ENCODE measurements at regions not wholly inside any gene's neighbourhood (a gene's known extent, or its start where the extent isn't known, plus 50 kb on each side); places are given as distances from the start of the nearest gene placed in this dataset.
A peak's percentile ranks its signal among the peaks of the same experiment; 100 is the strongest.

DNA sequence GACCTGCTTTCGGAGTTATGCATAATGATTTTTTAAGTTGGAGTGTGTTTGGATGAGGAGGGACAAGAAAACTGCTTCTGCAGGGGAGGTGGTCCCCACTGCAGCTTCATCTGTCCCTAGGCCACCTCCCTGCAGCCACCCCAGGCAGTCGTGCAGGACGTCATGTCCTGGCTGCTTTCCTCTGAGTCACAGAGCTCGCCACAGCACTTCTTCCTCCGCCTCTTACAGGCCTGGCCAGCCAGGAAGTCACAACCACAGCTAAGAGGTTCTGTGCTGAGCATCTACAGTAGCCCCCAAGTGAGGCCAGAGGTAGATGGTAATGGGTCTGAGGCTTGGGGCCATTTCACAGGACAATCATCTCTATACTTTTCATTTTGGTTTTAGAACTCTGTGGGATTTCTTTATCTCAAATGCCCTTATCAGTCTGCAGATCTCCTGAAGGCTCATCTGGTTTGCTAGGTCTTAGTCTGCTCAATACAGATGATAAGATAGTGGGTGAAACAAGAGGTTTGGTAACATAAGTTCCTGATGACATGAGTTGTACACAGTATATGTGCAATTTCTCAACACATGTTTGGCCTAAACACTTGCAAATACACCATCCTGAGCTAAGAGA is 106.4 kb downstream of the ARF6 start:
- DNase-seq (ENCODE audit: low spot score), result no peak

DNA sequence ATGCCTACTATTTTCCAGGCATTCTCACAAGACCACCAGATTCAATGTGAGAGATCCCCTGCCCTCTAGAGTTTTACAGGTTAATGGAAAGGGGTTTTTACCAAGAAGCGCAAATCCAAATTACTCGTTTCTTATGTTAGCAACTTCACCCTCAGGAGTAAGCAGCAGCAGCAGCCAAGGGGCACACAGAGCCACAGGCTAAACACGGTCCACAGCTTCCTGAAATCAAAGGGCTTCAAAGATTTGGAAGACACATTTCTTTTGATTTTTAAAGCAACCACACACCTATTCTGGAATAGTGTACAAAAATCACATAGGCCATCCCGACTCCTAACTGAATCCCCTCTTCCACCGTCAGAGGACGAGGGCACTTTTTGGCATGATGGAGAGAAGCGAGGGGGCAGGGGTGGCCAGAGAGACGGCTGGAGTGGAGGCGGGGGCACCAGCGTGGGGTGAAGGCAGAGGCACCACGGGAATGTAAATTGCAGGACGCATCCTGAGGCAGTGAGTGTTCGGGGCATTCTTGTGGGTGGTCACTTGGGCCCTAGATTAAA is 107.0 kb downstream of the ARF6 start:
- DNase-seq (ENCODE audit: low spot score), result no peak

DNA sequence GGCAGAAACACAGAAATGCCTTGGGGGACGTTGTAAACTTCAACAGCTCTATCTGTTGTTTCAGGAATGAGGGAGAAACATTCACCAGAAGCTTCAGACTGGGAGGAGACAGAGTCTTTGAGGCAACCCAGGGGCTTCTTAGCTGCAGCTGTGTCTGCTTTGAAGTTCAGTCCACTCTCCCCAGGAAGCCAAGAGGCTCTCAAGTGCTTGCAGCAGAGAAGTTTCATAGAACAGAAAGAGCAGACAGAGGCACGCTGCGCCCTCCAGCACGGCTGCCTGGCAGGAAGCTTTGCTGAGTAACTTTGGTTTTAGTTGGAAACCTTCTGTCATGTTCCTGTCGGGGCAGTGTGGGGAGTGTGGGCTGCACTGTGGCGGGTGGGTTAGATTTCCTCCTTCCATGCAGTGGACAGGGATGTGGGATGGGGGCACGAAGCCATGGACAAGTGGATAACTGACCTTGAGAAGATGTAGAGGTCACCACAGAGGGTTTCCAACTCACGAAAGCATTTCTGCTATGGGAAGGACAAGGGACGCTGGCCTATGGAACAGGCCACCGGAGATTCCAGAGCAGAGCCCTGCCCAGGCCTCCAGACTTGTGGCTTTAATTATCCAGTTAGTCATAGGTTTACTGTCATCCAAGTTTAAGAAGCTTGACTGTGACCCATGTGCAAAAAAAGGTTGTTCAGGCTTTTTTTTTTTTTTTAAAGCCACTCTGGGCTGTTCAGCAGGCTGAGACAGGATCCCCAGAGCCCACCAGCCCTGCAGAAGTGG is 107.7 kb downstream of the ARF6 start:
- no peak for DNase-seq (ENCODE audit: low spot score)

DNA sequence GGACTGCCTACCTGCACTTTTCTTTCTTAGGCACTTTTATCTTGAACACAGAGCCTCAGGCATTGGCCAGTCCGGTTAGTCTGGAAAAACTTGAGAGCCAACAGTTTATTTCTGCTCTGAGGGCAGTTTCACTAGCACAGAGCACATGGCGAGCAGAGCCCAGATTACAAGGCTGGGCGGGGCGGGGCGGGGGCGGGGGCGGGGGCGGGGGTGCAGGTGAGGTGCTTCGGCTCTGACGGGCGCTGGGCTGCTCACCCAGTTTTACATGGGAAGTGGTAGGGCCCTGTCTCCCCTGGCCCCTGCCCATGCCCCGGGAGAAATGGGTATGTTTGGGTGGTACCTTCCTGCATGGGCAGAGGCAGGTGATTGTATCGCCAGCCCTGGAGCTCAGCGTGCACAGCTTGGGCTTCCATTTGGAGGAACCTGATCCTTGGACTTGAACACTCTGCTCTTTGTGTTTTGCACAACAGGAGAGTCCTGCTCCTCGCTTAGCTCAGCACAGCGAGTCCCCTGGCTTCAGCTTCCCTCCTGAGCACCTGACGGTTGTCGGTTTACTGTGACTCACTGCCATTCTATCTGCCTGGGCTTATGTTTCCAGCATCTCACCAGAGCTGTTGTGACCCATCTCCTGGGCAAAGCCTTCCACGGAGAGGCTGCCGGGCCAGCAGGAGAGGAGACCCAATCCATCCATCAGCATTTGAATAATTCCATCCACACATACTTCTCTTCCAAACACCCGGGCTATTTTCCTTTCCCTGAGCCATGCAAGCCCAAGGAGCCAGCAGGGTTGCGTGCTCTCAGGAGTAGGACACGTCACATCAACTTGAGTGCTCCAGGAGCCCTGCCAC is 108.5 kb downstream of the ARF6 start:
- no peak for DNase-seq (ENCODE audit: low spot score)

DNA sequence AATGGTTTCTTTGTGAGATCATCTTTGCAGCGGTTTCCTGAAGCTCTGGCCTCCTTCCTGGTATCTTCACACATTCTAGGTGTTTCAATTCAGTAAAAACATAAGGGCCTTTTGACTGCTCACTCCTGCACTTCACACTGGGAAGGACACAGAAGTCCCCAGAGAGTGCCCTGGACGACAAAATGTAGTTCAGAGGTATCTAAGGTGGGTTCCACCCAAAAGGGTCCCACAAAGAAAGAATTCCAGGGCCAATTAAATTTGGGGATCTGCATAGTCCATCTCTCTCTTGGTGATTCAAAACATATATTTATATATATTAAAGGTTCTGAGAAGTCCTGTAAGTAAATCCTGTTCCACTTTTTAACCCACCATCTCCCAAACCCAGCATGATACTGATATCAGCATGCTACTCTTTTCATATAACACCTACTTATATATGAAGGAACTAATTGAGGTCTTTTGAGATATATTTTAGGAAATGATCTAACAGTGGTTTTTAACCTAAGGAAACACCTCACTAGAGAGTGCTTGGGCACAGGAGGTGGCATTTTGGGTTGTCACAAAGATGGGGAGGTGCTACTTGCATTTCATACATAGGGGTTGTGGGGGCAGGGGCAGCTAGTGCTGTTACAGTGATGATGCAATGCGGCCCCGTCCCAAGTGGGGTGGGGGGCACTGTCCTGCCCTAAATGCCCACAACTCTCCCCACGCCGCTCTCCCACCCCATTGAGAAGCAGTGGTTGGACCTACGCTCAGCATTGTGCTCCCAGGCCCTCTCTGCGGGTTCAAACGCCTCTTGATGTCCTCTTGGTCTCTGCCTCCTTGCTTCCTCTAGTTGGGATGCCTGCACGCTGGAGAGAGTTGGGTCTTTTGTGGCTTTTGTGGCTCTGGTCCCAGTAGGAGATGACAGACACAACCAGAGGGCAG is 109.4 kb downstream of the ARF6 start:
- no peak for DNase-seq (ENCODE audit: low spot score)

DNA sequence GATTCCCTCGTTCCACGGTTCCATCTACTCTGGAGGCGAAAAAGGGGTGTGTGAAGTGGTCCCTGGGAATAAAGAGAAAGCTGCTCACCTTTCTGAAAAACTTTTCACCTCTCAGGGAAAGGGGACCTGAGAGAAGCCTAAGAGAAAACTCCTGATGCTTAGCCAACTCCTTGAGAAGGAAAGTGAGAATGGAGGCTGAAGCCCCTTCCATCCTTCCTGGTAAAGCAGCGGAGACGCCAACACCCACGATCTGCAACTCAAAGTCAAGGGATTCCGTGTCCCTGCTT is 110.0 kb downstream of the ARF6 start:
- no peak for DNase-seq (ENCODE audit: low spot score)

DNA sequence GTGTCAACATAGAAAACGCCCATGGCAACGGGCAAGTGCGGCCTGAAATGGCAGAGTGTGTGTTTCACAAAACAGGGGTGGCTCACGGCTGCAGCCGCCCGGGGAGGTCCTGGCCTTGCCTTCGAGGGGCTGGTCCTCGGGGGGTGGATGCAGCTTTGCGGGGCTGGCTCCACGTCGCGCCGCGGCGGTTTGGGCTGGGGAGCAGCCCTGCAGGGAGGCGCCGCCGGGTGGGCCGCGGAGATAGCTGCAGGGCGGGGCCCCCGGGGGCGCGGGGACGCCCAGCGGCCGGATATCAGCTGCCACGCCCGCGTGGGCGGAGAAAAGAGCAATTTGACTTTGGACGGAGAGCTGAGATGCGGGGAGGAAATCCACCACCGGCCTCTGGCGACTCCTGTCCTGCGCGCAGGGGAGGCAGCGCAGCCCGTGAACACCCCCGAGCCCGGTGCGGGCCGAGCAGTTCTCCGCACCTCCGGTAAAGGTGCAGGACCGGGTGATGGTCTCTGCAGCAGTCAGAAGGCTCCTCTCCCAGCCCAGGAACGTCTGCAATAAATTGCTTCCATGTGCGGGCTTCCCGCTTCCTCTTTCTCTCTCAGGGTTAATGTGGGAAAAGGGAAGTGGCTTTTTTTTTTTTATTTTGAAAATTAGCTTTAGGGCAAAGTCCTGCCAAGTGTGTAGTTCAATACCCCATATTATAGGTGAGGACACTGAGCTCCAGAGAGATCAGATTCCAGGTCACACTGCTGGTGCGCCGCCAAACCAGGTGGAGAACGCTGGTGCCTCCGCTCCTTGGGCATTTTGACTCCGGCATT is 110.5 kb downstream of the ARF6 start:
- peak; percentile 70 for DNase-seq (ENCODE audit: low spot score)

DNA sequence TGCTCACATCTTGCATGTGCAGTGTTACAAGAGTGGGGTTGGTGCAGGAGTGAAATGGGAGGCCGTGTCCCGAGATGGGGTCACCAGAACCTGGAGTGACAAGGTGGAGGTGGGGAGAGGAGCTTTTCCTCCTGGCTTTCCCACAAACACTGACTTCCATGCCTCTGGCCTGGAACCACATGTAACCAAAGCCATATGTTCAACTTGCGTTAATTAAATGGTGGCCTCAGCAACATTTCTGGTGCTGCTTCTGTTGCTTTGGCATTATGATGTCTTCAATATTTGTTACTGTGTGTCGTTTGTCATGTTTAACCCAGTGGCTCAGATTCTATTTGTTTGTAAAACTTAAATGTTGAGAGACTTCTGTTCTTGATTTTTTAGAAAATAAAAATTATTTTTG is 110.2 kb downstream of the VCPKMT start:
- DNase-seq (ENCODE audit: low spot score), result no peak

DNA sequence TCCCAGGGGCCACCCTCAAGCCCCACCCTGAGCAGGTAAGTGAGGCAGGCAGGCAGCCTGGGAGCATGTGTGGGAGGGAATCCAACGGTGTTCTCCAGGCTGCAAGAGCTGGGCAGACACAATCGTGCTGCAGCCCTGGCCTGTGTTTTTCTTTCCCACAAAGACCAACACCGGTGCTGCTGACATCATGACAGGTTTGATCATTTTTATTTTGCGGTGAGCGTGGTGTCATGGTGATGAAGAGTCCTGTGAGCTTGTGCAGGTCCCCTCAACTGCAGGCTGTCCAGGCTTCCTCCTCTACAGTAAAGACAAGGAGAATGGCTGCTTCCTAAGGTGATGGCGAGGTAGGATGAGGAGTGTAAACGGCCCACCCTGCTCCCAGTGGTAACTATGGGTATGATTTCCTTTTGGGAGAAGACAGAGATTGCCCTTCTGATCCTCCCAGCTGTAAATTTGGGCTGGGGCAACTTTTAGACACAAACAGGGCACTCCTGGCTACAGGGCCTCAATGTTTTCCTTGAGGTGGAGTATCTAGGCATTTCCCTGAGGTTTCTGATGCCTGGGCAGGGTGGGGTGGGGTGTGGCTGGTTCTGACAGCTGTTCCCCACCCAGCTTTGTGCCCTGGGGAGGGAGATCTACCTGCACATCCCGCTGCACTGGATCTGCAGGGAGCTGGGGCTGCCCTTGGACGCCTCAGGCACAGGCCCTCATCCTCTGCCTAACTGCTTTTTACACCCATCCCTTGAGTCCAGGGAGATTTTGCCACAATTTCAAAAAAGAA is 109.1 kb downstream of the VCPKMT start:
- no peak for DNase-seq (ENCODE audit: low spot score)

DNA sequence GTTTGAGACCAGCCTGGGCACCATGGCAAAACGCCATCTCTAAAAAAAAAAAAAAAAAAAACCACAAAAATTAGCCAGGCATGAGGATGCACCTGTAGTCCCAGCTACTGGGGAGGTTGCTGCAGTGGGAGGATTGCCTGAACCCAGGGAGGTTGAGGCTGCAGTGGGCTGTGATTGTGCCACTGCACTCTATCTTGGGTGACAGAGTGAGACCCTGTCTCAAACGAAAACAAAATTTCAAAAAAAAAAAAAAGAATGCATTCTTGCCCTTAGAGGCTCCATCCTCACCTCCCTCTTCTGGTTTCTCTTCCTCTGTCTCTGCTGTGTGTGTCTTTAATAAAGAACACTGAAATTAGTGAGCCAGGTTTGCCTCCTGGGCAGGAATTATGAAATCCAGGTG is 107.8 kb downstream of the VCPKMT start:
- DNase-seq (ENCODE audit: low spot score), result no peak

DNA sequence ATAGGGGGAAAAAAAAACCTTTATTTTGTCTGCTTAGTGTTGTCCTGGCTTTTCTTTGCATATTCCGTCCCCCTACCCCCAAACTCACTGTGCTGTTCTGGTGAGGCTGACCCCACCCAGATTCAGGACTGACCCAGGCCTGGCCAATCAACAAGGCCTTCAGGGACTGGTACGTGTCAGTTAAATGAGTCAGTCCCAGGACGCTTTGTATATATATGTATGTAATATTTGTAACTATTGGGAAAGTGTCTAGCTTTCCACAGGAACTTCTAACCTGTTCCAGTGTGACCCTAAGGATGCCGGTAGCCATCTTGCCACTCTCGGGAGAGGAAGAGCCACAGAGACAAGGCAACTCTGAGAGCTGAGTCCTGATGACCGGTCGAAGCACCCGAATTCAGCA is 107.4 kb downstream of the VCPKMT start:
- no peak for DNase-seq (ENCODE audit: low spot score)

DNA sequence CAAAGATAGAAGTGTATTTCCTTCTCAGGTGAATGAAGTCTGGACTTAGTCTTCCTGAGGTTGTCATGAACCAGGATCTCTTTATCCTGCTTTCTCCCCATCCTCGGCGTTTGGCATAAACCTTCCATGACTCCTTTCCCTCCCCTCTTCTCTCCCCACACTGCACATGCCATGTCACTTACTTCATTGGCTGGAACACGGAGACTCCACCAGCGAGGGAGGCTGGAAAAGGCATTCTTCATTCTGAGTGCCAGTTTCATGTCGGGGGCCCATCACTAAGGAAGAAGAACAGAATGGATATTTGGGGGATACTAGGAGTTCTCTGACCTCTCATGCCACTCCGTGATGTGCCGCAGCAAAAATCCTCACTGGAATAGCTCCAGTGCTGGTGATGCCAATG is 105.6 kb downstream of the VCPKMT start:
- DNase-seq (ENCODE audit: low spot score), result no peak

DNA sequence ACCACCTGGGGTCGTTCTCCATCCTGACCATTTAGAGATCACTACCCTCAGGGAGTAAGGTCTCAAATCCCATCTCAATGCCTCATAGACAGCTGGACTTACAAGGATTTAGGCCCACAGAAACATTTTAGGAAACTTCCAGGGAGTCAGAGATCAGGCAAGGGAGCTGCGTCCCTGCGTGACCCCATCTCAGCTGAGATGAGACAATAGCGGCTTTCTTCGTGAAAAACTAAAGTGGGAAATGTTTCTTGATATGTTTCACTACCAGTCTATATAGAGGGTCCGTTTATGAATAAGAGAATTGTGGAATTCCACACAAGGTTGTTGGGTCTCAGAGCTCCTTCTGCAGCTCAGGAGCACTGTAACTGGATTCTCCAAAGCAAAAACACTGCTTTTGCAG is 105.1 kb downstream of the VCPKMT start:
- no peak for DNase-seq (ENCODE audit: low spot score)

DNA sequence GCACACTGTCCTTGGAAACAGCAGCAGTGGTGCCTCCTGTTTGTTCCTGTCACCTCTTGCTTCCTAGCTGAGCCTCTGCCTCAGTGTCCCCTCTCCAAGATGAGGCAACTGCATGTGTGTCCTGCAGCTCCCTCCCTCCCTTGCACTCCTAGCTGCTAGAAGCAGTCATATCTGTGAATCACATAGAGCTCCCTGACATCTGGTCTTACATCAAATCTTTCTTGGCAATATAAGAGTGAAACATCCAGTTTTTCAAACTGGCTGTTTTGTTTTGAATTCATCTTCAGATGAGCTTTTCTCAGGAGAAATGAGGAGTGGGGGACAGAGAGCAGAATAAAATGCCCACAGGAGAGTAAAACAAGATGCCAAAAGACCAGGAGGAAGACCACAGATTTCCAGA is 103.7 kb downstream of the VCPKMT start:
- DNase-seq (ENCODE audit: low spot score), result no peak

DNA sequence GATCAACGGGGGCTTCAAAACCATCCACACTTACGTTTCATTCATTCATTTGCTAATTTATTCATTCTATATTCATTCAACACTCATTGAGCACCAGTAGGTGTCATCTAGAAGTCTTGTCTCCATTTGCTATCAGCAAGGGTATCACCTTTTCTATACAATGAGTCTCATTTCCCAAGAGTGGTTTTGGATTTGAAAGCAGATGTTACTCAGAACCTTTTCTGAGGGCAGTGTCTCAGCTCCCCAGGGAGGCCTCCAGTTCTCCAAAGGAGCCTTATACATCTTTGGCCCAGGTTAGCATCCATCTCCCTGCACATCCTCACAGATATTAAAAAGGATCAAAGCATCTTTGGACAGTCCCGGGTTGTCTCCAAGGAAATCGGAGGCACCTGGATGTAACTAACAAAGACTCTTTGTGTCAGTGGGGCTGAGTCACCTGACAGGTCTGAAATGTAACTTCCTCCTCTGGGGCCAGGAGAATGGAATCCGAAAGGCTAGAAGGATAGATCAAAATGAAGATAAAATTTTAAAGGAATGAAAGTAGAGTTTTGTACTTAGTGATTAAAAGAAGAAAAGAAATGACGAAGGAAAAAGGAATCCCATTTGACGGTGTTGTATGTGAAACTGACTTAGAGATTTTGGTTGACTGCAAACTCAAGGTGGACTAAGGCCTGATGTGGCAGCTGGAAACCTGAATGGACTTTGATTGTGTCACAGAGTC is 103.0 kb downstream of the VCPKMT start:
- DNase-seq (ENCODE audit: low spot score), result no peak

DNA sequence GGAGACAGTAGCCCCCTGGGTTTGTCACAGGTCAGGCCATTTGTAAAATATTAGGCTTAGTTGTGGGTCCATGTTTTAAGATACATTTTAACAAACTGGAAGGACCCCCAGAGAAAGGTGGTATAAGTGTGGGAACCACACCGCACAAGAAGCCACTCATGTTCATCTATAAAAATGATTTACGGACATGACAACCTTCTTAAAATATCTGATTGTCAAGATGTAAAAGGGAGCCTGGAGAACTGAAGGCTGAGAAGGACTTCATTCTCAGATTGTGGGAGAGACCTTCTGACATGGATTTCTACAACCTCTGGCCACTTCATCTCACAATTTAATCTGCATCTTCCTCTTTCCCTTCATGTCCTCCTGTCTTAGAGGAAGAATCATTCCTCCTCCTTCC is 102.4 kb downstream of the VCPKMT start:
- DNase-seq (ENCODE audit: low spot score), result no peak

DNA sequence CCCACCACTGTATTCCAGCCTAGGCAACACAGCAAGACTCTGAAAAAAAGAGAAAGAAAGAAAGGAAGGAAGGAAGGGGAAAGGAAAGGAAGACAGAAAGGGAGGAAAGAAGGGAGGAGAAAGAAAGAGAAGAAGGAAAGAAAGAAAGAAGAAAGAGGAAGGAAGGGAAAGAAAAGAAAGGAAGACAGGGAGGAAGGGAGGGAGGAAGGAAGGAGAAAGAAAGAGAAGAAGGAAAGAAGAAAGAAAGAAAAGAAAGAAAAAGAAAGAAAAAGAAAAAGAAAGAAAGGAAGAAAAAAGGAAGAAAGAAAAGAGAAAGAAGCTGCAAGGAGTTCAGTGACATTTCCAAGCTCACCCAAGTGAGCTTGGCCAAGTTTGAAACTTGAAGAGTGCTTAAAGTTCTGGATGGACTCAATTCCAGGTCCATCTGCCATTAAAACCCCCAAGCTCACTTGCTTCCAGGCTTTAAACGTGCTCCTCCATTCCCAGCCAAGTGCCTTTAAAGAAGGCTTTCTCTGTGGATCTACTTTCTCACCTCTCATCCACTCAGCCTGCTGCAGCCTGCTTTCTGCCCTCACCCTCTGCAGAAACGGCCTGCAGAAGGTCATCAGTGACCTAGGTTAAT is 101.5 kb downstream of the VCPKMT start:
- DNase-seq (ENCODE audit: low spot score), result no peak

DNA sequence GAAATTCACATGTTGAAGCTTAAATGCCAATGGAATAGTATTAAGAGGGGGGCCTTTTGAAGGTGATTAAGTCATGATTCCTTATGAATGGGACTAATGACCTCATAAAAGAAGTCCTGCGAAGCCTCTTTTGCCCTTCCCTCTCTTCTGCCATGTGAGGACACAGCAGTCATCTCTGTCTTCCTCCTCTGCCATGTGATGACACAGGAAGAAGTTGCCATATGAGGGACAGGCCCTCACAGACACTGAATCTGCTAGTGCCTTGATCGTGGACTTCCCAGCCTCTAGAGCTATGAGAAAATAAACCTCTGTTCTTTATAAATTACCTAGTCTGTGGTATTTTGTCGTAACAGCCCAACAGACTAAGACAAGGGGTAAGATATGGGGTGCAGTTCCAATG is 100.7 kb downstream of the VCPKMT start:
- DNase-seq (ENCODE audit: low spot score), result no peak

All from HuH-7 (cell line).